Gastrocnemius medialis (tissue), 4 donors: ENCODE measurements at regions not wholly inside any gene's neighbourhood (a gene's known extent, or its start where the extent isn't known, plus 50 kb on each side); places are given as distances from the start of the nearest gene placed in this dataset.

Experiments
- ATAC-seq, 2 donors: fragments of 150-250 bp; one replicate each; pipeline ENCODE4 v1.9.1; 2016
- DNase-seq, 2 donors: peaks; one replicate each; pipeline ENCODE4 v3.0.0-alpha.2; 2019
- H3K27ac ChIP-seq, 4 donors: fragments of 200-600 bp; sonication (generic); 1 replicate in 1 of 4; 2 replicates in 3 of 4; pipeline ENCODE4 v1.5.1; 2016 to 2018; ENCODE audit warnings: mild to moderate bottlenecking in 2 of 4, moderate library complexity in 1 of 4
- H3K27me3 ChIP-seq, 3 donors: fragments of 200-600 bp; sonication (generic) in 2 of 3; 1 replicate in 1 of 3; 2 replicates in 2 of 3; pipeline versions ENCODE4 v1.5.1 to v1.6.0; 2016 to 2019; ENCODE audit warnings: mild to moderate bottlenecking in 1 of 3, moderate library complexity in 1 of 3
- H3K36me3 ChIP-seq, 2 donors: fragments of 200-600 bp; sonication (generic) in 1 of 2; one replicate each; pipeline ENCODE4 v1.5.1; 2017 to 2018
- H3K4me1 ChIP-seq, 2 donors: fragments of 200-600 bp; sonication (generic) in 1 of 2; one replicate each; pipeline ENCODE4 v1.5.1; 2016 to 2017; ENCODE audit warnings: mild to moderate bottlenecking in 2 of 2
- H3K4me3 ChIP-seq, 4 donors: fragments of 200-600 bp; sonication (generic) in 3 of 4; 1 replicate in 1 of 4; 2 replicates in 3 of 4; pipeline ENCODE4 v1.5.1; 2016 to 2019; ENCODE audit warnings: mild to moderate bottlenecking in 2 of 4
- H3K9me3 ChIP-seq, 3 donors: fragments of 200-600 bp; sonication (generic) in 2 of 3; 1 replicate in 1 of 3; 2 replicates in 2 of 3; pipeline ENCODE4 v1.5.1; 2016 to 2019
- CTCF ChIP-seq, 5 experiments: fragments of 450-650 bp in 3 of 5; fragments of 200-600 bp in 2 of 5; sonication (generic) in 2 of 5; IDR thresholded peaks in 4 of 5; conservative IDR thresholded peaks in 1 of 5; 1 replicate in 4 of 5; 2 replicates in 1 of 5; pipeline ENCODE4 v1.5.1; 2016 to 2019; ENCODE audit warnings: antibody characterized with exemption in 5 of 5, mild to moderate bottlenecking in 3 of 5, moderate library complexity in 3 of 5
- POLR2A ChIP-seq, 2 donors: fragments of 450-650 bp; IDR thresholded peaks; one replicate each; pipeline ENCODE4 v1.6.1; 2017; ENCODE audit warnings: antibody characterized with exemption in 2 of 2, mild to moderate bottlenecking in 2 of 2, moderate library complexity in 2 of 2
- in situ Hi-C, 4 donors: fragments of 200-750 bp; cut with MboI; loops; one replicate each; pipeline versions ENCODE4 v1.15.0 to v1.8.0; 2017; ENCODE audit warnings: low sequenced_read_pairs in 4 of 4
- intact Hi-C: fragments of 100-400 bp; cut with DNase I; formaldehyde crosslinking; loops from one replicate; pipeline ENCODE4 v1.15.1; 2023; ENCODE audit warnings: low total_unique reads

- DNase-seq = no peak
- Histone ChIP-seq H3K9me3 (no peaks in the 10 kb centered on the region), H3K36me3 (no peaks in the 10 kb centered on the region), H3K27ac (no peak overlapping the region), H3K4me1 (no peaks in the 10 kb centered on the region), H3K4me3 (no peak overlapping the region), H3K27me3 (no peaks in the 10 kb centered on the region)
- ATAC-seq = no peak
- intact Hi-C loops = no loop called here
- in situ Hi-C loops = no loop called here
- TF ChIP-seq CTCF (IDR thresholded peaks at IDR 0.05 in 4 of 5, conservative IDR thresholded peaks at IDR 0.05 in 1 of 5) (no peak), POLR2A (IDR thresholded peaks at IDR 0.05) (no peak)
Measured at GRCh38 chr4:154143720-154144119, 347.9 kb downstream of the DCHS2 start.

GRCh38 chr4:154142664-154143063 lies 348.9 kb downstream of the DCHS2 start:
- no peak for ATAC-seq
- Histone ChIP-seq H3K27ac (no peak overlapping the region), H3K4me3 (no peak overlapping the region), H3K9me3 (no peaks in the 10 kb centered on the region), H3K36me3 (no peaks in the 10 kb centered on the region), H3K27me3 (no peaks in the 10 kb centered on the region), H3K4me1 (no peaks in the 10 kb centered on the region)
- DNase-seq = no peak
- intact Hi-C loops (no loop called here), in situ Hi-C loops (no loop called here)
- TF ChIP-seq CTCF (IDR thresholded peaks at IDR 0.05 in 4 of 5, conservative IDR thresholded peaks at IDR 0.05 in 1 of 5) (no peak), POLR2A (IDR thresholded peaks at IDR 0.05) (no peak)

- no peaks in the 10 kb centered on the region for H3K36me3 ChIP-seq
- no peaks in the 10 kb centered on the region for H3K9me3 ChIP-seq
- in situ Hi-C loops = no loop called here
- H3K27ac ChIP-seq = no peak overlapping the region
- no peak overlapping the region for H3K4me3 ChIP-seq
- no peak for TF ChIP-seq CTCF (IDR thresholded peaks at IDR 0.05 in 4 of 5, conservative IDR thresholded peaks at IDR 0.05 in 1 of 5)
- no peak for TF ChIP-seq POLR2A (IDR thresholded peaks at IDR 0.05)
- intact Hi-C loops = no loop called here
- DNase-seq = no peak
- no peaks in the 10 kb centered on the region for H3K27me3 ChIP-seq
- no peak for ATAC-seq
- no peaks in the 10 kb centered on the region for H3K4me1 ChIP-seq
Measured at GRCh38 chr4:154140869-154141268, 350.7 kb downstream of the DCHS2 start.

DNA sequence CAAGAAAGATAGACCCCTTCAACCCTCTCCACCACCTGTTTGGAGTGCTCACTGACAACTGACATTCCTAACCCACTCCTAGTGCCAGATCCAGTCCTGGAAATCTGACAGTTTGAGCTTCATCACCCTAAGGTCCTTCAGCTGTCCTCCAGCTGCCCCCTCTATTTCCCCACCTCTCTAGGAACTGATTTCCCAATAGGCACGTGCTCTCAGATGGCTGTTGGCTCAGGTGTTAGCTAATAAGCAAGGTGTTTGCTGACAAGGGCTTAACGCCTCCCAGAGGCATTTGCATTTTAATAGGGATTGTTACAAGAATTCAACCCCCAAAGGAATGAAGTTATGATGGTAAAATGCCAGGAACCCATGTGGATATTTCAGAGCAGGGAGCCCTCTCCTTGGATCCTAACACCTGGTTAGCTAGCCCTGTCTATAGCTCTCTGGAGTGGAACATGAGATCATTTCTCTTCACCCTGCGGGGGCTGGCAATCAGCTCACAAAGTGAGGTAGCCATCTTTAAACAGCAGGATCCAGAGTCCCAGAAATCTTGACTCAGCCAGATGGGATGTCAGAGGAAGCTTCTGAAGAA lies 348.5 kb upstream of the SFRP2 start:
- Histone ChIP-seq H3K36me3 (no peaks in the 10 kb centered on the region), H3K27ac (no peak overlapping the region), H3K27me3 (no peaks in the 10 kb centered on the region), H3K4me3 (no peak overlapping the region), H3K4me1 (no peaks in the 10 kb centered on the region), H3K9me3 (no peaks in the 10 kb centered on the region)
- no peak for TF ChIP-seq CTCF (IDR thresholded peaks at IDR 0.05 in 4 of 5, conservative IDR thresholded peaks at IDR 0.05 in 1 of 5)
- TF ChIP-seq POLR2A (IDR thresholded peaks at IDR 0.05) = no peak
- DNase-seq (no peak), ATAC-seq (no peak)
- intact Hi-C loops (no loop called here), in situ Hi-C loops (no loop called here)

GRCh38 chr4:154135576-154135975 lies 346.7 kb upstream of the SFRP2 start:
- H3K36me3 ChIP-seq = no peaks in the 10 kb centered on the region
- in situ Hi-C loops (no loop called here), intact Hi-C loops (no loop called here)
- no peak overlapping the region for H3K27ac ChIP-seq
- no peak for ATAC-seq
- DNase-seq = no peak
- no peak overlapping the region for H3K4me3 ChIP-seq
- H3K27me3 ChIP-seq = no peaks in the 10 kb centered on the region
- H3K9me3 ChIP-seq = no peaks in the 10 kb centered on the region
- no peak for TF ChIP-seq CTCF (IDR thresholded peaks at IDR 0.05 in 4 of 5, conservative IDR thresholded peaks at IDR 0.05 in 1 of 5)
- no peak for TF ChIP-seq POLR2A (IDR thresholded peaks at IDR 0.05)
- H3K4me1 ChIP-seq = no peaks in the 10 kb centered on the region
